ENCODE measurements at regions not wholly inside any gene's neighbourhood (a gene's known extent, or its start where the extent isn't known, plus 50 kb on each side); places are given as distances from the start of the nearest gene placed in this dataset.
A peak's percentile ranks its signal among the peaks of the same experiment; 100 is the strongest.

GRCh38 chr1:11380500-11380899 is 98.5 kb upstream of the DISP3 start:
- Mint-ChIP-seq H3K4me3 (ENCODE audit: low read depth) (no peak overlapping the region), H3K9me3 (no peaks in the 10 kb centered on the region), H3K27me3 (ENCODE audit: low read depth) (peaks cover 18% of the 10 kb centered on the region), H3K36me3 (ENCODE audit: low read depth) (no peaks in the 10 kb centered on the region), H3K4me1 (ENCODE audit: low read depth) (peaks cover 20% of the 10 kb centered on the region), H3K27ac (no peak overlapping the region)
- DNase-seq (ENCODE audit: low spot score), result no peak
- intact Hi-C loops (cut with micrococcal nuclease), result no loop called here

GRCh38 chr1:11383553-11384169 is 95.3 kb upstream of the DISP3 start:
- peaks cover 26% of the 10 kb centered on the region for H3K27me3 Mint-ChIP-seq (ENCODE audit: low read depth)
- no peak for DNase-seq (ENCODE audit: low spot score)
- no peaks in the 10 kb centered on the region for H3K36me3 Mint-ChIP-seq (ENCODE audit: low read depth)
- intact Hi-C loops (cut with micrococcal nuclease), result no loop called here
- no peaks in the 10 kb centered on the region for H3K9me3 Mint-ChIP-seq
- peak overlapping the region; percentile 34 for H3K4me3 Mint-ChIP-seq (ENCODE audit: low read depth)
- peaks cover 20% of the 10 kb centered on the region for H3K4me1 Mint-ChIP-seq (ENCODE audit: low read depth)
- H3K27ac Mint-ChIP-seq, result peak overlapping the region; percentile 38

GRCh38 chr1:11384170-11384554 is 94.8 kb upstream of the DISP3 start:
- no peaks in the 10 kb centered on the region for H3K36me3 Mint-ChIP-seq (ENCODE audit: low read depth)
- H3K4me1 Mint-ChIP-seq (ENCODE audit: low read depth), result peaks cover 20% of the 10 kb centered on the region
- no peaks in the 10 kb centered on the region for H3K9me3 Mint-ChIP-seq
- no peak for DNase-seq (ENCODE audit: low spot score)
- H3K27me3 Mint-ChIP-seq (ENCODE audit: low read depth), result peaks cover 26% of the 10 kb centered on the region
- peak overlapping the region; percentile 54 for H3K27ac Mint-ChIP-seq
- peak overlapping the region; percentile 34 for H3K4me3 Mint-ChIP-seq (ENCODE audit: low read depth)
- intact Hi-C loops (cut with micrococcal nuclease), result no loop called here

DNA sequence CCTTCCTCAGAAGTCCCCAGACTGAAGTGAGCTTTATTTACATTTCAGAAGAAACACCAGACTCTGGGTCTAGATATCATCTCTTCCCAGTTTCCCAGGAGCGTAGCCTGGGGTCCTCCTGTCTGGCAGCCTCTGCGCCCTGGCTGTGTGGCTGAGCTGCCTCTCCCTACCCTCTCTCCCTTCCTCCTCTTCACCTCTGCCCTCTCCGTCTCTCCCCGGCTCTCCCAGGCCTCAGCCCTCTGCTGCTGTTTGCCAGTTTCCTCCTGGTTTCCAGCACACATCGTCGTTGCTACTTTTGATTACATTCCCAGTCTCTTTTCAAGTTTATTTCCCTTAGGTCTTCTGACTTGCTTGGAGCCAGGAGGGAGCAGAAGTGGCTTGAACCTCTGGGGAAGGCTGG is 91.1 kb upstream of the DISP3 start:
- peaks cover 18% of the 10 kb centered on the region for H3K4me1 Mint-ChIP-seq (ENCODE audit: low read depth)

GRCh38 chr1:11388617-11389016 is 90.3 kb upstream of the DISP3 start:
- intact Hi-C loops (cut with micrococcal nuclease), result no loop called here
- no peak for DNase-seq (ENCODE audit: low spot score)
- Mint-ChIP-seq H3K27me3 (ENCODE audit: low read depth) (peaks cover 22% of the 10 kb centered on the region), H3K27ac (no peak overlapping the region), H3K36me3 (ENCODE audit: low read depth) (no peaks in the 10 kb centered on the region), H3K4me3 (ENCODE audit: low read depth) (no peak overlapping the region), H3K9me3 (no peaks in the 10 kb centered on the region), H3K4me1 (ENCODE audit: low read depth) (peaks cover 11% of the 10 kb centered on the region)

More for the DNA sequence above, 91.1 kb upstream of the DISP3 start:
- no peaks in the 10 kb centered on the region for H3K9me3 Mint-ChIP-seq
- H3K27me3 Mint-ChIP-seq (ENCODE audit: low read depth), result peaks cover 22% of the 10 kb centered on the region
- no peak overlapping the region for H3K4me3 Mint-ChIP-seq (ENCODE audit: low read depth)
- H3K27ac Mint-ChIP-seq, result no peak overlapping the region
- intact Hi-C loops (cut with micrococcal nuclease), result no loop called here
- no peaks in the 10 kb centered on the region for H3K36me3 Mint-ChIP-seq (ENCODE audit: low read depth)
- no peak for DNase-seq (ENCODE audit: low spot score)

DNA sequence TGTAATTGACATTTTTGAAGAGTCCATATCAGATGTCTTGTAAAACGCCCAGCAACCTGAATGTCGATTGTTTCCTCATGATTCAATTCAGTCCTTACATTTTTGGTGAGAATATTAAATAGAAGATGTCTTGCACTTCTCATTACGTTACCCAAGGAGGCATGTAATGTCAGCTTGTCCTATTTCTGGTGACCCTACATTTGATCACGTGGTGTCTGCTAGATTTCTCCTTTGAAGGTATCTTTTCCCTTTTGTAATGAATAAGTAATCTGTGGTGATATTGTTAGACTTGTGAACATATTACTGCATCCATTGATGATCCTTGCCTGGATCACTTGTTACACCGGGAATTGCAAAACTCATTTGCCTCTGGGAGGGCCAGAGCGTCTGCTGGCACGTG is 87.6 kb upstream of the DISP3 start:
- Mint-ChIP-seq H3K27ac (no peak overlapping the region), H3K9me3 (no peaks in the 10 kb centered on the region), H3K4me3 (ENCODE audit: low read depth) (no peak overlapping the region), H3K36me3 (ENCODE audit: low read depth) (no peaks in the 10 kb centered on the region), H3K4me1 (ENCODE audit: low read depth) (peaks cover 5% of the 10 kb centered on the region), H3K27me3 (ENCODE audit: low read depth) (peaks cover 17% of the 10 kb centered on the region)
- intact Hi-C loops (cut with micrococcal nuclease), result no loop called here
- DNase-seq (ENCODE audit: low spot score), result no peak

DNA sequence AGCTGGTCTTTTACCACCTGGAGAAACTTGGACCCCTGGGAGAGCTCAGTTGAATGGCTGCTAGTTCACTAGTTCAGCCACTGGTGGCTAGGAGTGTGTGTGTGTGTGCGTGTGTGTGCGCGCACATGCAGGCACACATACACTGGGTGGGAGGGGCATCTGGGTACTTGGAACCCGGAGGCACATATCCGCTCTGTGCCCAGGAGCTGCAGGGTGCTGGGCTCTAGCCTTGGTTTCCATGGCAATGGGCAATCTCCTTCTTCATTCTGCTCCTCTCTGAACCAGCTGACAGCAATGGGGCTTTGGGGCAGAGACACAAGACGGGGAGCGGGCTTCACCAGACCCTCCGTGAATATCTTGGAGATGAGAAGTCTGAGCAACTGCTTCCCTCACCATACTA is 87.1 kb upstream of the DISP3 start:
- peaks cover 17% of the 10 kb centered on the region for H3K27me3 Mint-ChIP-seq (ENCODE audit: low read depth)
- no peak overlapping the region for H3K4me3 Mint-ChIP-seq (ENCODE audit: low read depth)
- DNase-seq (ENCODE audit: low spot score), result no peak
- no peaks in the 10 kb centered on the region for H3K9me3 Mint-ChIP-seq
- intact Hi-C loops (cut with micrococcal nuclease), result no loop called here
- no peaks in the 10 kb centered on the region for H3K36me3 Mint-ChIP-seq (ENCODE audit: low read depth)
- peaks cover 5% of the 10 kb centered on the region for H3K4me1 Mint-ChIP-seq (ENCODE audit: low read depth)
- no peak overlapping the region for H3K27ac Mint-ChIP-seq

DNA sequence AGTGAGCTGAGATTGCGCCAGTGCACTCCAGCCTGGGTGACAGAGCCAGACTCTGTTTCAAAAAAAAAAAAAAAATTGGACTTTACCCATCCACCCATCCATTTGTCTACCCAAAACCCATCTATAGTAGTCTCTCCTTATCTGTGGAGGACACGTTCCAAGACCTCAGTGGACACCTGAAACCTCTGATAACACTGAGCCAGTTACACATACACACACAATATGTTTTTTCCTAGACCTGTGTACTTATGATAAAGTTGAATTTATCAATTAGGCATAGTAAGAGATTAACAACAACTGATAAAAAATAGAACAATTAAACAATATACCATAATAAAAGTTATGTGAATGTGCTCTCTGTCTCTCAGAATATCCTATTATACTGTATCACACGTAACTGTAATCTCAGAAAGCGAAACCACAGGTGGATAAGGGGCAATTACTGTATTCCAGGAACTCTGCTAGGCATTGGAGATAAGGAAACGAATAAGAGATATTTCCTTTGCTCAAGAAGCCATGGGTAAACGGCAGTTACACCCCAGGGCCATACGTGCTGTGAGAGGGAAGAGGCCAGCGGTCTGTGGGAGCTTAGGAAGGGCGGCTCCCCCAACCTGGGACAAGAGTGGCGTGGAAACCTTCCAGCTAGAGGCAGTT is 84.2 kb upstream of the DISP3 start:
- no peak for DNase-seq (ENCODE audit: low spot score)
- Mint-ChIP-seq H3K4me1 (ENCODE audit: low read depth) (peaks cover 5% of the 10 kb centered on the region), H3K27ac (no peak overlapping the region), H3K36me3 (ENCODE audit: low read depth) (no peaks in the 10 kb centered on the region), H3K4me3 (ENCODE audit: low read depth) (no peak overlapping the region), H3K9me3 (no peaks in the 10 kb centered on the region), H3K27me3 (ENCODE audit: low read depth) (peaks cover 8% of the 10 kb centered on the region)
- intact Hi-C loops (cut with micrococcal nuclease), result no loop called here

- Mint-ChIP-seq H3K4me3 (ENCODE audit: low read depth) (no peak overlapping the region), H3K4me1 (ENCODE audit: low read depth) (peaks cover 5% of the 10 kb centered on the region), H3K27me3 (ENCODE audit: low read depth) (peaks cover 4% of the 10 kb centered on the region), H3K27ac (no peak overlapping the region), H3K9me3 (no peaks in the 10 kb centered on the region), H3K36me3 (ENCODE audit: low read depth) (no peaks in the 10 kb centered on the region)
- no peak for DNase-seq (ENCODE audit: low spot score)
- intact Hi-C loops (cut with micrococcal nuclease), result no loop called here
Observed at GRCh38 chr1:11395616-11396015, 83.3 kb upstream of the DISP3 start.

DNA sequence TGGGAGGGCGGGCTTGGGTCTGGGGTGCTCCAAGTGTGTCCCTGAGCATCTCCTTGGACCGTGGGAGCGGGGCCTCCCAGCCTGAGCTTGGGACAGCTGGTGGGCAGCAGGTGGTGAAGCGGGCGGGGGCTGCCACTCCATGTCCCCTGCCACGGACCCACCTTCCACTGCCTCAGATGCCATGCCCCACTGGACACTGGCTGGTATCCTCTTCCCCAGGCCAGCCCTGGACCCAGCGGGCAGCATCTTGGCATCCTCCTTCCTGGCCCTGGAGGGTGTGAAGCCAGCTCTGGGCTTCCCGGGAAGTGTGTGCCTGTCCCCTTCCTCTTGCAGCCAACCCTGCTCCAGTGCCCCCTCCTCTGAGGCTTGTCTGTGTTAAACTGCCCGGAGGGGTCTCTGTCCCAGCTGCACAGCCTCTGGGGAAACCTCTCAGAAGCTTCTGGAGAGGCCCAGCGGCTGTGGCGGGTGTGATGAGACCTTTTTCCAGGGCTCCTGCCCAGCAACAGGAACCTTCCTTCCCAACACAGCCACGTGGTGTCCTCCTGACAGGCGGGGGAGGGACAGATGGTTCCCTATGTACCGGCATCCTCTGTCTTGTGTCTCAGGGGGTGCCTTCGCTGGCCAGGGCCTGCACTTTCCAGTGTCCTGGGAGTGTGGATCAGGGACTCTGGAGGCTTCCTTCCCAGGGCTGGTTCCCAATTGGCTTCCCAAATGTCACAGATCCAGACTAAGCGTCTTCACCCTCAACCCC is 81.6 kb upstream of the DISP3 start:
- intact Hi-C loops (cut with micrococcal nuclease), result no loop called here
- no peak overlapping the region for H3K4me3 Mint-ChIP-seq (ENCODE audit: low read depth)
- H3K4me1 Mint-ChIP-seq (ENCODE audit: low read depth), result peaks cover 5% of the 10 kb centered on the region
- no peak for DNase-seq (ENCODE audit: low spot score)
- H3K27ac Mint-ChIP-seq, result no peak overlapping the region
- H3K27me3 Mint-ChIP-seq (ENCODE audit: low read depth), result no peaks in the 10 kb centered on the region
- H3K9me3 Mint-ChIP-seq, result no peaks in the 10 kb centered on the region
- H3K36me3 Mint-ChIP-seq (ENCODE audit: low read depth), result no peaks in the 10 kb centered on the region

DNA sequence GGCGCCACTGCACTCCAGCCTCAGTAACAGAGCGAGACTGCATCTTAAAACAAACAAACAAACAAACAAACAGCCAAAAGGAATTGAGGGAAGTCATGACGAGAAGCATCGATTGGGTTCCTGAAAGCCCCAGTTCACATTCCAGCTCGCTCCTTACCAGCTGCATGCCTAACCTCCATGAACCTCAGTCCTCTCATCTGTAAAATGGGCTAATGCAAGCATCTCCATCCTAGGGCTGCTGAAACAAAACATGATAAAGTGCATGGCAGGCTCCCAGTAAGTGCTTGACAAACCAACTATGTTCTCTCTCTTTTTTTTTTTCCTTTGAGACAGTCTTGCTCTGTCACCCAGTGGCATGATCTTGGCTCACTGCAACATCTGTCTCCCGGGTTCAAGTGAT is 79.7 kb upstream of the DISP3 start:
- DNase-seq (ENCODE audit: low spot score), result no peak
- intact Hi-C loops (cut with micrococcal nuclease), result no loop called here
- Mint-ChIP-seq H3K27me3 (ENCODE audit: low read depth) (peaks cover 2% of the 10 kb centered on the region), H3K36me3 (ENCODE audit: low read depth) (peaks cover 2% of the 10 kb centered on the region), H3K9me3 (no peaks in the 10 kb centered on the region), H3K27ac (no peak overlapping the region), H3K4me1 (ENCODE audit: low read depth) (peaks cover 5% of the 10 kb centered on the region), H3K4me3 (ENCODE audit: low read depth) (no peak overlapping the region)

DNA sequence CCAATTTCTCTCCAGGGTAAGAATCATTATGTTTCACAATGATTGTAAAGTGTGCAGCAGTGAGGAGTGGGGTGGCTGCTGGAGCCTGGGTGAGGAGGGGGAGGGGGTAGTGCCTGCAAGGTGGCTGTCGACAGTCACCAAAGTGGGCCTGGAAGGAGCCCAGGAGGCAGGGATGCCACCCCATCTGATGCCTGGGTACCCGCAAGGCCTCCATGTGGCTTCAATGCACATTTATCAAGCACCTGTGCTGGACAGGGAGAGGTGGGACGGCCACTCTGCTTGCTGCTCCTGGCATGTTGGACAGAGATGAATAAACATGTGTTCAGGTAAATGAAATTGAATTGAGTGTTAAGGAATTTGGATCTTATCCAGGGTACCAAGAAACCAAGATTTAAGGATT is 78.8 kb upstream of the DISP3 start:
- peaks cover 2% of the 10 kb centered on the region for H3K4me1 Mint-ChIP-seq (ENCODE audit: low read depth)
- H3K4me3 Mint-ChIP-seq (ENCODE audit: low read depth), result no peak overlapping the region
- no peak for DNase-seq (ENCODE audit: low spot score)
- intact Hi-C loops (cut with micrococcal nuclease), result no loop called here
- peaks cover 2% of the 10 kb centered on the region for H3K9me3 Mint-ChIP-seq
- H3K27ac Mint-ChIP-seq, result no peak overlapping the region
- H3K27me3 Mint-ChIP-seq (ENCODE audit: low read depth), result peaks cover 2% of the 10 kb centered on the region
- peaks cover 4% of the 10 kb centered on the region for H3K36me3 Mint-ChIP-seq (ENCODE audit: low read depth)

- no peak for DNase-seq (ENCODE audit: low spot score)
- intact Hi-C loops (cut with micrococcal nuclease), result no loop called here
- H3K9me3 Mint-ChIP-seq, result peaks cover 4% of the 10 kb centered on the region
- peaks cover 5% of the 10 kb centered on the region for H3K36me3 Mint-ChIP-seq (ENCODE audit: low read depth)
- peaks cover 2% of the 10 kb centered on the region for H3K27me3 Mint-ChIP-seq (ENCODE audit: low read depth)
- no peak overlapping the region for H3K27ac Mint-ChIP-seq
- H3K4me1 Mint-ChIP-seq (ENCODE audit: low read depth), result no peaks in the 10 kb centered on the region
- H3K4me3 Mint-ChIP-seq (ENCODE audit: low read depth), result no peak overlapping the region
Observed at GRCh38 chr1:11400567-11400966, 78.4 kb upstream of the DISP3 start.

Measured in activated T-helper 2 cell treated with anti-CD3 and anti-CD28 coated beads, Interferon-gamma antibody, Interleukin-2, Interleukin-4, amounts not matched to agents 10 μg/mL and 5 μg/mL and 100 μg/mL, durations not matched to agents 14 hours and 24 hours and 36 hours (primary cell).